SK-N-SH (cell line): ENCODE measurements at regions not wholly inside any gene's neighbourhood (a gene's known extent, or its start where the extent isn't known, plus 50 kb on each side); places are given as distances from the start of the nearest gene placed in this dataset.

Experiments used
- CTCF ChIA-PET: fragments of 300-600, 350-600 bp; formaldehyde crosslinking; extraction: SDS; loops from one replicate; lab custom pipeline; 2021; lab: Yijun Ruan, JAX
- POLR2A ChIA-PET: fragments of 350-600 bp; sonication (Branson Sonifier 250); formaldehyde crosslinking; extraction: SDS; loops from one replicate; lab custom pipeline; 2020; ENCODE audit warnings: antibody characterized with exemption, inconsistent platforms; lab: Yijun Ruan, JAX
- DNase-seq: peaks from one replicate; pipeline ENCODE4 v3.0.0; 2012
- H2AFZ ChIP-seq: fragments of 200-600 bp; sonication (generic); 2 replicates; pipeline ENCODE4 v1.8.1; 2016; ENCODE audit warnings: antibody characterized with exemption, mild to moderate bottlenecking, low read depth
- H3F3A ChIP-seq: fragments of 200-600 bp; sonication (generic); replicated peaks from 2 replicates; pipeline ENCODE3; 2016; ENCODE audit warnings: antibody characterized with exemption, mild to moderate bottlenecking; ENCODE audit not compliant: insufficient read depth
- H3K27ac ChIP-seq, 2 experiments: fragments of 200-500 bp in 1 of 2; fragments of 200-600 bp in 1 of 2; sonication (Bioruptor generic) in 1 of 2; sonication (generic), shearing (Covaris generic) in 1 of 2; 2 replicates each; pipeline versions ENCODE4 v1.5.1 to v1.6.1; 2014 to 2016; ENCODE audit warnings: low read depth in 2 of 2, inconsistent platforms in 1 of 2, low read length in 1 of 2, mild to moderate bottlenecking in 1 of 2, mixed read lengths in 1 of 2
- H3K27me3 ChIP-seq: fragments of 200-600 bp; sonication (generic), shearing (Covaris generic); 2 replicates; pipeline ENCODE4 v1.6.1; 2016; ENCODE audit warnings: mixed run types; ENCODE audit not compliant: insufficient read depth
- H3K36me3 ChIP-seq, 2 experiments: fragments of 200-500 bp in 1 of 2; fragments of 200-600 bp in 1 of 2; sonication (Bioruptor generic) in 1 of 2; sonication (generic) in 1 of 2; replicated peaks in 1 of 2; 2 replicates each; pipeline versions ENCODE3 to v1.5.1; 2014 to 2016; ENCODE audit warnings: low read length in 1 of 2, mild to moderate bottlenecking in 1 of 2; ENCODE audit not compliant: insufficient read depth in 2 of 2, control insufficient read depth in 1 of 2
- H3K4me1 ChIP-seq, 2 experiments: fragments of 200-500 bp in 1 of 2; fragments of 200-600 bp in 1 of 2; sonication (Bioruptor generic) in 1 of 2; sonication (generic), shearing (Covaris generic) in 1 of 2; 2 replicates each; pipeline versions ENCODE4 v1.5.1 to v1.6.1; 2014 to 2016; ENCODE audit warnings: low read depth in 1 of 2, low read length in 1 of 2, mixed run types in 1 of 2; ENCODE audit not compliant: insufficient read depth in 2 of 2, control insufficient read depth in 1 of 2
- H3K4me2 ChIP-seq: fragments of 200-600 bp; sonication (generic), shearing (Covaris generic); 2 replicates; pipeline ENCODE4 v1.6.1; 2017; ENCODE audit warnings: mixed run types
- H3K4me3 ChIP-seq, 2 experiments: fragments of 200-500 bp in 1 of 2; fragments of 200-600 bp in 1 of 2; sonication (Bioruptor generic) in 1 of 2; sonication (generic), shearing (Covaris generic) in 1 of 2; 2 replicates each; pipeline versions ENCODE4 v1.5.1 to v1.8.1; 2014 to 2016; ENCODE audit warnings: low read depth in 2 of 2, inconsistent platforms in 1 of 2, low read length in 1 of 2, mild to moderate bottlenecking in 1 of 2, mixed read lengths in 1 of 2, moderate library complexity in 1 of 2
- H3K79me2 ChIP-seq: fragments of 200-600 bp; sonication (generic); 2 replicates; pipeline ENCODE4 v1.8.1; 2017; ENCODE audit warnings: mild to moderate bottlenecking; ENCODE audit not compliant: insufficient read depth
- H3K9ac ChIP-seq: fragments of 200-600 bp; sonication (generic); 2 replicates; pipeline ENCODE4 v1.6.1; 2017; ENCODE audit warnings: mixed run types
- H3K9me2 ChIP-seq: fragments of 200-600 bp; sonication (generic); 2 replicates; pipeline ENCODE4 v1.6.1; 2017; ENCODE audit warnings: mixed run types
- H3K9me3 ChIP-seq: fragments of 200-600 bp; sonication (generic); 2 replicates; pipeline ENCODE4 v1.6.1; 2017; ENCODE audit warnings: mixed run types, mild to moderate bottlenecking, moderate library complexity
- H4K20me1 ChIP-seq: fragments of 200-600 bp; sonication (generic); 2 replicates; pipeline ENCODE4 v1.6.1; 2017; ENCODE audit warnings: mild to moderate bottlenecking, mixed run types; ENCODE audit not compliant: insufficient read depth
- EZH2phosphoT487 ChIP-seq: fragments of 200-600 bp; sonication (generic); IDR thresholded peaks from 2 replicates; pipeline ENCODE4 v1.6.1; 2017; ENCODE audit warnings: low read depth, mixed run types, mild to moderate bottlenecking, antibody characterized with exemption, moderate library complexity, borderline replicate concordance
- FOXJ3 ChIP-seq: sonication (generic); formaldehyde crosslinking; IDR thresholded peaks from 2 replicates; pipeline ENCODE4 v1.5.1; 2020; ENCODE audit warnings: mild to moderate bottlenecking, missing genetic modification reagents
- GATA2 ChIP-seq: sonication (generic); formaldehyde crosslinking; IDR thresholded peaks from 2 replicates; pipeline ENCODE4 v1.5.0; 2020; ENCODE audit warnings: mild to moderate bottlenecking, missing genetic modification reagents
- JUND ChIP-seq: IDR thresholded peaks from 2 replicates; pipeline ENCODE4 v1.4.0; 2012
- MEF2A ChIP-seq: IDR thresholded peaks from 2 replicates; pipeline ENCODE4 v1.4.0; 2012; ENCODE audit warnings: low read depth, borderline replicate concordance
- NFIC ChIP-seq: IDR thresholded peaks from 2 replicates; pipeline ENCODE4 v1.4.0; 2012; ENCODE audit warnings: borderline replicate concordance
- RAD21 ChIP-seq: IDR thresholded peaks from 2 replicates; pipeline ENCODE4 v1.6.1; 2012; ENCODE audit warnings: mild to moderate bottlenecking, low read length
- RFX5 ChIP-seq: IDR thresholded peaks from 2 replicates; pipeline ENCODE4 v1.6.1; 2012; ENCODE audit warnings: mild to moderate bottlenecking, improper control_type of control experiment, low read length
- SMC3 ChIP-seq: IDR thresholded peaks from 2 replicates; pipeline ENCODE4 v1.6.1; 2012; ENCODE audit warnings: low read depth, low read length, improper control_type of control experiment
- USF2 ChIP-seq: fragments of 150-350 bp; IDR thresholded peaks from 2 replicates; pipeline ENCODE4 v1.6.1; 2017; ENCODE audit warnings: antibody characterized with exemption, low read length, low read depth, borderline replicate concordance
- ZBTB33 ChIP-seq: IDR thresholded peaks from 2 replicates; pipeline ENCODE4 v1.4.0; 2012; ENCODE audit warnings: low read depth, borderline replicate concordance
- WGBS: methylation state at CpG from one replicate; pipeline ENCODE4 v1.1.6; 2017; ENCODE audit warnings: low lambda C conversion rate; 5-methylcytosine and 5-hydroxymethylcytosine counted together
- TF ChIP-seq, protein P1 (sequence below): fragments of 150-350 bp; IDR thresholded peaks from 2 replicates; pipeline ENCODE4 v1.6.1; 2016; ENCODE audit warnings: mild to moderate bottlenecking, low read depth, low read length
- TF ChIP-seq, protein P2 (sequence below): fragments of 200-600 bp; sonication (generic); IDR thresholded peaks from 2 replicates; pipeline ENCODE4 v1.6.1; 2017; ENCODE audit warnings: antibody characterized with exemption, mild to moderate bottlenecking, moderate library complexity
- TF ChIP-seq, protein P3 (sequence below): IDR thresholded peaks from 2 replicates; pipeline ENCODE4 v1.6.1; 2012; ENCODE audit warnings: mild to moderate bottlenecking, low read depth, low read length, moderate library complexity

- no peak for DNase-seq
- Histone ChIP-seq H3K9me2 (no peaks in the 10 kb centered on the region), H3K9ac (no peak overlapping the region), H4K20me1 (no peaks in the 10 kb centered on the region), H3K4me2 (no peak overlapping the region), H3K27ac (no peak overlapping the region), H3F3A (no peaks in the 10 kb centered on the region), H3K36me3 (no peaks in the 10 kb centered on the region), H3K9me3 (no peaks in the 10 kb centered on the region), H3K27me3 (no peaks in the 10 kb centered on the region), H3K79me2 (no peaks in the 10 kb centered on the region), H3K4me3 (no peak overlapping the region), H3K4me1 (no peaks in the 10 kb centered on the region), H2AFZ (no peak overlapping the region)
- CTCF ChIA-PET = interaction anchor here (1.0 kb wide), 1 partner anchor 19 kb away, joined by 3 read pairs; no protein-coding TSS in a partner anchor
- POLR2A ChIA-PET = no interaction called here
- 24% methylated on average over 3 of the region's 3 CpGs for WGBS
- no peak for TF ChIP-seq FOXJ3
- TF ChIP-seq, protein P1, sequence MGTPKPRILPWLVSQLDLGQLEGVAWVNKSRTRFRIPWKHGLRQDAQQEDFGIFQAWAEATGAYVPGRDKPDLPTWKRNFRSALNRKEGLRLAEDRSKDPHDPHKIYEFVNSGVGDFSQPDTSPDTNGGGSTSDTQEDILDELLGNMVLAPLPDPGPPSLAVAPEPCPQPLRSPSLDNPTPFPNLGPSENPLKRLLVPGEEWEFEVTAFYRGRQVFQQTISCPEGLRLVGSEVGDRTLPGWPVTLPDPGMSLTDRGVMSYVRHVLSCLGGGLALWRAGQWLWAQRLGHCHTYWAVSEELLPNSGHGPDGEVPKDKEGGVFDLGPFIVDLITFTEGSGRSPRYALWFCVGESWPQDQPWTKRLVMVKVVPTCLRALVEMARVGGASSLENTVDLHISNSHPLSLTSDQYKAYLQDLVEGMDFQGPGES = no peak
- no peak for TF ChIP-seq EZH2phosphoT487
- no peak for TF ChIP-seq JUND
- no peak for TF ChIP-seq USF2
- TF ChIP-seq SMC3 = no peak
- TF ChIP-seq NFIC = no peak
- TF ChIP-seq GATA2 (CRISPR knock-in tag) = no peak
- TF ChIP-seq MEF2A = no peak
- TF ChIP-seq, protein P2, sequence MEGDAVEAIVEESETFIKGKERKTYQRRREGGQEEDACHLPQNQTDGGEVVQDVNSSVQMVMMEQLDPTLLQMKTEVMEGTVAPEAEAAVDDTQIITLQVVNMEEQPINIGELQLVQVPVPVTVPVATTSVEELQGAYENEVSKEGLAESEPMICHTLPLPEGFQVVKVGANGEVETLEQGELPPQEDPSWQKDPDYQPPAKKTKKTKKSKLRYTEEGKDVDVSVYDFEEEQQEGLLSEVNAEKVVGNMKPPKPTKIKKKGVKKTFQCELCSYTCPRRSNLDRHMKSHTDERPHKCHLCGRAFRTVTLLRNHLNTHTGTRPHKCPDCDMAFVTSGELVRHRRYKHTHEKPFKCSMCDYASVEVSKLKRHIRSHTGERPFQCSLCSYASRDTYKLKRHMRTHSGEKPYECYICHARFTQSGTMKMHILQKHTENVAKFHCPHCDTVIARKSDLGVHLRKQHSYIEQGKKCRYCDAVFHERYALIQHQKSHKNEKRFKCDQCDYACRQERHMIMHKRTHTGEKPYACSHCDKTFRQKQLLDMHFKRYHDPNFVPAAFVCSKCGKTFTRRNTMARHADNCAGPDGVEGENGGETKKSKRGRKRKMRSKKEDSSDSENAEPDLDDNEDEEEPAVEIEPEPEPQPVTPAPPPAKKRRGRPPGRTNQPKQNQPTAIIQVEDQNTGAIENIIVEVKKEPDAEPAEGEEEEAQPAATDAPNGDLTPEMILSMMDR = no peak
- TF ChIP-seq, protein P3, sequence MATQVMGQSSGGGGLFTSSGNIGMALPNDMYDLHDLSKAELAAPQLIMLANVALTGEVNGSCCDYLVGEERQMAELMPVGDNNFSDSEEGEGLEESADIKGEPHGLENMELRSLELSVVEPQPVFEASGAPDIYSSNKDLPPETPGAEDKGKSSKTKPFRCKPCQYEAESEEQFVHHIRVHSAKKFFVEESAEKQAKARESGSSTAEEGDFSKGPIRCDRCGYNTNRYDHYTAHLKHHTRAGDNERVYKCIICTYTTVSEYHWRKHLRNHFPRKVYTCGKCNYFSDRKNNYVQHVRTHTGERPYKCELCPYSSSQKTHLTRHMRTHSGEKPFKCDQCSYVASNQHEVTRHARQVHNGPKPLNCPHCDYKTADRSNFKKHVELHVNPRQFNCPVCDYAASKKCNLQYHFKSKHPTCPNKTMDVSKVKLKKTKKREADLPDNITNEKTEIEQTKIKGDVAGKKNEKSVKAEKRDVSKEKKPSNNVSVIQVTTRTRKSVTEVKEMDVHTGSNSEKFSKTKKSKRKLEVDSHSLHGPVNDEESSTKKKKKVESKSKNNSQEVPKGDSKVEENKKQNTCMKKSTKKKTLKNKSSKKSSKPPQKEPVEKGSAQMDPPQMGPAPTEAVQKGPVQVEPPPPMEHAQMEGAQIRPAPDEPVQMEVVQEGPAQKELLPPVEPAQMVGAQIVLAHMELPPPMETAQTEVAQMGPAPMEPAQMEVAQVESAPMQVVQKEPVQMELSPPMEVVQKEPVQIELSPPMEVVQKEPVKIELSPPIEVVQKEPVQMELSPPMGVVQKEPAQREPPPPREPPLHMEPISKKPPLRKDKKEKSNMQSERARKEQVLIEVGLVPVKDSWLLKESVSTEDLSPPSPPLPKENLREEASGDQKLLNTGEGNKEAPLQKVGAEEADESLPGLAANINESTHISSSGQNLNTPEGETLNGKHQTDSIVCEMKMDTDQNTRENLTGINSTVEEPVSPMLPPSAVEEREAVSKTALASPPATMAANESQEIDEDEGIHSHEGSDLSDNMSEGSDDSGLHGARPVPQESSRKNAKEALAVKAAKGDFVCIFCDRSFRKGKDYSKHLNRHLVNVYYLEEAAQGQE = no peak
- no peak for TF ChIP-seq RFX5
- no peak for TF ChIP-seq ZBTB33
- TF ChIP-seq RAD21 = no peak
Measured at GRCh38 chr10:47101807-47102206, 190.6 kb downstream of the PTPN20 start.
